Smooth muscle cell (in vitro differentiated cells): ENCODE measurements at regions not wholly inside any gene's neighbourhood (a gene's known extent, or its start where the extent isn't known, plus 50 kb on each side); places are given as distances from the start of the nearest gene placed in this dataset.

Experiments used
- DNase-seq: peaks from one replicate; lab custom pipeline; 2025; ENCODE audit not compliant: unreplicated experiment; lab: John Stamatoyannopoulos, UW
- H2AFZ ChIP-seq: fragments of 200-600 bp; sonication (generic); 2 replicates; pipeline ENCODE4 v1.6.0; 2016; ENCODE audit warnings: antibody characterized with exemption, low read depth, mild to moderate bottlenecking
- H3F3A ChIP-seq: fragments of 200-600 bp; sonication (generic); 2 replicates; pipeline ENCODE4 v1.6.0; 2017; ENCODE audit warnings: antibody characterized with exemption, low read depth
- H3K27ac ChIP-seq: fragments of 200-600 bp; sonication (generic); 2 replicates; pipeline ENCODE4 v1.5.1; 2016; ENCODE audit warnings: low read depth, mild to moderate bottlenecking
- H3K27me3 ChIP-seq: fragments of 200-600 bp; sonication (generic); 2 replicates; pipeline ENCODE4 v1.6.1; 2016; ENCODE audit warnings: low read depth, mild to moderate bottlenecking
- H3K36me3 ChIP-seq: fragments of 200-600 bp; sonication (generic); 2 replicates; pipeline ENCODE4 v1.5.1; 2016; ENCODE audit warnings: low read depth
- H3K4me1 ChIP-seq: fragments of 200-600 bp; sonication (generic); 2 replicates; pipeline ENCODE4 v1.5.1; 2016; ENCODE audit warnings: low read depth
- H3K4me2 ChIP-seq: fragments of 200-600 bp; sonication (generic); 2 replicates; pipeline ENCODE4 v1.6.0; 2016; ENCODE audit warnings: mild to moderate bottlenecking
- H3K4me3 ChIP-seq: fragments of 200-600 bp; sonication (generic); 2 replicates; pipeline ENCODE4 v1.5.1; 2016; ENCODE audit warnings: mild to moderate bottlenecking
- H3K79me2 ChIP-seq: fragments of 200-600 bp; sonication (generic); 2 replicates; pipeline ENCODE4 v1.6.0; 2016; ENCODE audit warnings: low read depth, mild to moderate bottlenecking
- H3K9ac ChIP-seq: fragments of 200-600 bp; sonication (generic); 2 replicates; pipeline ENCODE4 v1.6.0; 2016; ENCODE audit warnings: low read depth
- H3K9me3 ChIP-seq: fragments of 200-600 bp; sonication (generic); replicated peaks from 2 replicates; pipeline ENCODE4 v1.5.1; 2016; ENCODE audit warnings: low read depth
- H4K20me1 ChIP-seq: fragments of 200-600 bp; sonication (generic); 2 replicates; pipeline ENCODE4 v1.6.0; 2016; ENCODE audit warnings: low read depth
- CTCF ChIP-seq: fragments of 200-600 bp; sonication (generic); IDR thresholded peaks from 2 replicates; pipeline ENCODE4 v1.5.1; 2017; ENCODE audit warnings: borderline replicate concordance, mild to moderate bottlenecking, antibody characterized with exemption; ENCODE audit not compliant: insufficient read depth, poor library complexity, severe bottlenecking
- WGBS: methylation state at CpG from one replicate; pipeline ENCODE4 v1.1.7; 2016; ENCODE audit warnings: low lambda C conversion rate; 5-methylcytosine and 5-hydroxymethylcytosine counted together

GRCh38 chr14:43853541-43853940 lies 653.5 kb downstream of the FSCB start:
- no peak overlapping the region for H3K27ac ChIP-seq
- WGBS: 58% methylated on average over 1 of the region's 1 CpG
- H3K36me3 ChIP-seq: no peaks in the 10 kb centered on the region
- no peak overlapping the region for H3K4me3 ChIP-seq
- no peaks in the 10 kb centered on the region for H3K27me3 ChIP-seq
- no peaks in the 10 kb centered on the region for H3F3A ChIP-seq
- no peak for DNase-seq
- H2AFZ ChIP-seq: no peak overlapping the region
- TF ChIP-seq CTCF: no peak
- H3K4me1 ChIP-seq: no peaks in the 10 kb centered on the region
- no peaks in the 10 kb centered on the region for H3K9me3 ChIP-seq
- H4K20me1 ChIP-seq: no peaks in the 10 kb centered on the region
- no peaks in the 10 kb centered on the region for H3K79me2 ChIP-seq
- no peak overlapping the region for H3K4me2 ChIP-seq
- H3K9ac ChIP-seq: no peak overlapping the region

- Histone ChIP-seq H3F3A (no peaks in the 10 kb centered on the region), H3K27ac (no peak overlapping the region), H3K4me1 (no peaks in the 10 kb centered on the region), H3K27me3 (no peaks in the 10 kb centered on the region), H3K4me2 (no peak overlapping the region), H2AFZ (no peak overlapping the region), H3K9ac (no peak overlapping the region), H3K79me2 (no peaks in the 10 kb centered on the region), H3K9me3 (no peaks in the 10 kb centered on the region), H3K36me3 (no peaks in the 10 kb centered on the region), H3K4me3 (no peak overlapping the region), H4K20me1 (no peaks in the 10 kb centered on the region)
- TF ChIP-seq CTCF: no peak
- WGBS: 89% methylated on average over 2 of the region's 2 CpGs
- DNase-seq: no peak
Observed at GRCh38 chr14:43803076-43803689, 703.9 kb downstream of the FSCB start.

GRCh38 chr14:43795600-43796228 lies 711.4 kb downstream of the FSCB start:
- DNase-seq: no peak
- TF ChIP-seq CTCF: peak; percentile 62

GRCh38 chr14:43793579-43793978 lies 713.5 kb downstream of the FSCB start:
- Histone ChIP-seq H3K9me3 (no peaks in the 10 kb centered on the region), H2AFZ (peak overlapping the region; percentile 37), H3K27ac (no peak overlapping the region), H3K4me1 (no peaks in the 10 kb centered on the region), H3K79me2 (no peaks in the 10 kb centered on the region), H3F3A (no peaks in the 10 kb centered on the region), H3K27me3 (no peaks in the 10 kb centered on the region), H4K20me1 (no peaks in the 10 kb centered on the region), H3K4me3 (no peak overlapping the region), H3K9ac (no peak overlapping the region), H3K4me2 (no peak overlapping the region), H3K36me3 (no peaks in the 10 kb centered on the region)
- 51% methylated on average over 2 of the region's 2 CpGs for WGBS
- TF ChIP-seq CTCF: no peak
- no peak for DNase-seq

More at GRCh38 chr14:43795600-43796228, 711.4 kb downstream of the FSCB start:
- Histone ChIP-seq H3K9ac (no peak overlapping the region), H4K20me1 (no peaks in the 10 kb centered on the region), H3K4me1 (no peaks in the 10 kb centered on the region), H3K9me3 (no peaks in the 10 kb centered on the region), H3K4me3 (no peak overlapping the region), H3K27me3 (no peaks in the 10 kb centered on the region), H3K4me2 (no peak overlapping the region), H3K36me3 (no peaks in the 10 kb centered on the region), H2AFZ (peak overlapping the region; percentile 12), H3K79me2 (no peaks in the 10 kb centered on the region), H3F3A (no peaks in the 10 kb centered on the region), H3K27ac (no peak overlapping the region)
